OCI-LY3 (cell line): ENCODE measurements at regions not wholly inside any gene's neighbourhood (a gene's known extent, or its start where the extent isn't known, plus 50 kb on each side); places are given as distances from the start of the nearest gene placed in this dataset.

Source experiments
- H2AFZ ChIP-seq: fragments of 200-600, 300-600 bp; shearing (Covaris generic); 2 replicates; pipeline ENCODE4 v1.6.0; 2014; ENCODE audit warnings: antibody characterized with exemption, low read depth, low read length
- H3K27ac ChIP-seq: fragments of 200-600, 300-600 bp; sonication (generic); 2 replicates; pipeline ENCODE4 v1.5.1; 2014; ENCODE audit warnings: mild to moderate bottlenecking, low read length, moderate library complexity, mixed read lengths
- H3K27me3 ChIP-seq: fragments of 200-600, 300-600 bp; sonication (generic); 2 replicates; pipeline ENCODE4 v1.6.1; 2014; ENCODE audit warnings: low read depth, low read length, mixed read lengths
- H3K36me3 ChIP-seq: fragments of 200-600, 300-600 bp; sonication (generic); replicated peaks from 2 replicates; pipeline ENCODE3; 2014; ENCODE audit warnings: low read depth, low read length, mixed read lengths
- H3K4me1 ChIP-seq: fragments of 300-600, 200-600 bp; sonication (generic); 2 replicates; pipeline ENCODE4 v1.6.1; 2014; ENCODE audit warnings: low read length, mixed read lengths
- H3K4me2 ChIP-seq: fragments of 200-600, 300-600 bp; sonication (generic); 2 replicates; pipeline ENCODE4 v1.6.1; 2014; ENCODE audit warnings: low read length, mixed read lengths
- H3K4me3 ChIP-seq: fragments of 300-600, 200-600 bp; sonication (generic); 2 replicates; pipeline ENCODE4 v1.5.1; 2014; ENCODE audit warnings: antibody characterized with exemption, mild to moderate bottlenecking, low read length, moderate library complexity
- H3K79me2 ChIP-seq: fragments of 300-600, 200-600 bp; shearing (Covaris generic); 2 replicates; pipeline ENCODE4 v1.6.1; 2014; ENCODE audit warnings: mild to moderate bottlenecking, low read length, mixed read lengths
- H3K9ac ChIP-seq: fragments of 300-600, 200-600 bp; shearing (Covaris generic); 2 replicates; pipeline ENCODE4 v1.6.0; 2014; ENCODE audit warnings: mild to moderate bottlenecking, low read length, moderate library complexity
- H3K9me3 ChIP-seq: fragments of 200-600, 300-600 bp; shearing (Covaris generic); 2 replicates; pipeline ENCODE4 v1.6.1; 2014; ENCODE audit warnings: low read length, mixed read lengths; ENCODE audit not compliant: insufficient read depth
- H4K20me1 ChIP-seq: fragments of 200-600, 300-600 bp; sonication (generic); 2 replicates; pipeline ENCODE4 v1.6.1; 2016; ENCODE audit warnings: low read length, mixed read lengths; ENCODE audit not compliant: insufficient read depth
- CTCF ChIP-seq: fragments of 200-600, 300-600 bp; sonication (generic); IDR thresholded peaks from 2 replicates; pipeline ENCODE4 v1.5.1; 2014; ENCODE audit warnings: antibody characterized with exemption, low read length, low read depth
- EZH2phosphoT487 ChIP-seq: fragments of 200-600 bp; shearing (Covaris generic); IDR thresholded peaks from 2 replicates; pipeline ENCODE4 v1.6.1; 2018; ENCODE audit warnings: antibody characterized with exemption, mixed run types, low read depth

- H2AFZ ChIP-seq, result no peak overlapping the region
- H3K4me2 ChIP-seq, result no peak overlapping the region
- no peak overlapping the region for H3K4me3 ChIP-seq
- H3K4me1 ChIP-seq, result no peaks in the 10 kb centered on the region
- H3K36me3 ChIP-seq, result no peaks in the 10 kb centered on the region
- H4K20me1 ChIP-seq, result no peaks in the 10 kb centered on the region
- TF ChIP-seq EZH2phosphoT487, result no peak
- no peaks in the 10 kb centered on the region for H3K9me3 ChIP-seq
- no peak overlapping the region for H3K9ac ChIP-seq
- H3K79me2 ChIP-seq, result no peaks in the 10 kb centered on the region
- H3K27ac ChIP-seq, result no peak overlapping the region
- H3K27me3 ChIP-seq, result no peaks in the 10 kb centered on the region
Measured at GRCh38 chr22:49426098-49426497, 401.6 kb downstream of the BRD1 start.

GRCh38 chr22:49425356-49425755 is 402.3 kb downstream of the BRD1 start:
- Histone ChIP-seq H3K9ac (no peak overlapping the region), H3K9me3 (no peaks in the 10 kb centered on the region), H4K20me1 (no peaks in the 10 kb centered on the region), H3K27ac (no peak overlapping the region), H3K4me2 (no peak overlapping the region), H3K79me2 (no peaks in the 10 kb centered on the region), H3K4me3 (no peak overlapping the region), H2AFZ (no peak overlapping the region), H3K27me3 (no peaks in the 10 kb centered on the region), H3K36me3 (no peaks in the 10 kb centered on the region), H3K4me1 (no peaks in the 10 kb centered on the region)
- TF ChIP-seq EZH2phosphoT487 (no peak), CTCF (no peak)

- Histone ChIP-seq H3K9ac (no peak overlapping the region), H3K27me3 (no peaks in the 10 kb centered on the region), H3K36me3 (no peaks in the 10 kb centered on the region), H3K4me2 (no peak overlapping the region), H4K20me1 (no peaks in the 10 kb centered on the region), H3K79me2 (no peaks in the 10 kb centered on the region), H3K27ac (no peak overlapping the region), H2AFZ (no peak overlapping the region), H3K9me3 (no peaks in the 10 kb centered on the region), H3K4me3 (no peak overlapping the region), H3K4me1 (no peaks in the 10 kb centered on the region)
- TF ChIP-seq CTCF (no peak), EZH2phosphoT487 (no peak)
Measured at GRCh38 chr22:49424893-49425270, 402.8 kb downstream of the BRD1 start.

- H3K4me3 ChIP-seq, result no peak overlapping the region
- no peak overlapping the region for H3K9ac ChIP-seq
- TF ChIP-seq EZH2phosphoT487, result no peak
- no peak for TF ChIP-seq CTCF
- H3K4me1 ChIP-seq, result no peaks in the 10 kb centered on the region
- no peaks in the 10 kb centered on the region for H4K20me1 ChIP-seq
- no peak overlapping the region for H3K4me2 ChIP-seq
- H3K36me3 ChIP-seq, result no peaks in the 10 kb centered on the region
- no peaks in the 10 kb centered on the region for H3K27me3 ChIP-seq
- no peaks in the 10 kb centered on the region for H3K9me3 ChIP-seq
- no peak overlapping the region for H2AFZ ChIP-seq
- no peaks in the 10 kb centered on the region for H3K79me2 ChIP-seq
- no peak overlapping the region for H3K27ac ChIP-seq
Measured at GRCh38 chr22:49423125-49423650, 404.5 kb downstream of the BRD1 start.

- Histone ChIP-seq H3K79me2 (no peaks in the 10 kb centered on the region), H3K27me3 (no peaks in the 10 kb centered on the region), H4K20me1 (no peaks in the 10 kb centered on the region), H3K4me2 (no peak overlapping the region), H3K27ac (no peak overlapping the region), H3K9me3 (no peaks in the 10 kb centered on the region), H3K4me3 (no peak overlapping the region), H3K9ac (no peak overlapping the region), H3K4me1 (no peaks in the 10 kb centered on the region), H3K36me3 (no peaks in the 10 kb centered on the region), H2AFZ (no peak overlapping the region)
- no peak for TF ChIP-seq CTCF
Measured at GRCh38 chr22:49422701-49423100, 405.0 kb downstream of the BRD1 start.
